H1 (cell line): ENCODE measurements at regions not wholly inside any gene's neighbourhood (a gene's known extent, or its start where the extent isn't known, plus 50 kb on each side); places are given as distances from the start of the nearest gene placed in this dataset.

Experiments
- CTCF ChIA-PET: fragments of 300-600 bp; sonication (Branson Sonifier 250); formaldehyde crosslinking; loops from one replicate; lab custom pipeline; 2021; ENCODE audit not compliant: partially characterized antibody; lab: Charles Lee
- POLR2A ChIA-PET: fragments of 300-600 bp; sonication (Branson Sonifier 250); formaldehyde crosslinking; loops from one replicate; lab custom pipeline; 2021; ENCODE audit warnings: inconsistent platforms; ENCODE audit not compliant: partially characterized antibody; lab: Charles Lee
- DNase-seq, 2 experiments: peaks; one replicate each; pipeline versions ENCODE4 v3.0.0 to v3.0.0-alpha.2; 2010 to 2022; ENCODE audit warnings: low spot score in 2 of 2, low read depth in 1 of 2, mixed read lengths in 1 of 2
- FAIRE-seq: peaks from 2 replicates; lab custom pipeline; 2011; peaks lifted over from hg19 to GRCh38; lab: Jason Lieb, UNC
- H2AFZ ChIP-seq: 2 replicates; pipeline ENCODE4 v1.8.1; 2012; ENCODE audit warnings: low read length, inconsistent platforms
- H2AK5ac ChIP-seq: 2 replicates; pipeline ENCODE4 v1.6.1; 2013; ENCODE audit warnings: low read depth, low read length
- H2BK120ac ChIP-seq: replicated peaks from 2 replicates; pipeline ENCODE3; 2013; ENCODE audit warnings: low read depth, low read length, inconsistent platforms
- H2BK12ac ChIP-seq: 2 replicates; pipeline ENCODE4 v1.6.1; 2013; ENCODE audit warnings: low read depth, low read length
- H2BK15ac ChIP-seq: 2 replicates; pipeline ENCODE4 v1.6.1; 2013; ENCODE audit warnings: low read length
- H2BK20ac ChIP-seq: 2 replicates; pipeline ENCODE4 v1.6.1; 2013; ENCODE audit warnings: low read length
- H2BK5ac ChIP-seq: 2 replicates; pipeline ENCODE4 v1.6.1; 2013; ENCODE audit warnings: low read depth, low read length
- H3K14ac ChIP-seq: 2 replicates; pipeline ENCODE4 v1.6.1; 2013; ENCODE audit warnings: inconsistent platforms; ENCODE audit not compliant: insufficient read length
- H3K18ac ChIP-seq: 2 replicates; pipeline ENCODE4 v1.6.1; 2013; ENCODE audit warnings: low read length; ENCODE audit errors: extremely low read depth
- H3K23ac ChIP-seq: 2 replicates; pipeline ENCODE4 v1.6.1; 2013; ENCODE audit warnings: inconsistent platforms; ENCODE audit not compliant: insufficient read length
- H3K23me2 ChIP-seq: 2 replicates; pipeline ENCODE4 v1.6.1; 2013; ENCODE audit warnings: low read depth, low read length
- H3K27ac ChIP-seq: 2 replicates; pipeline ENCODE4 v1.6.1; 2011; ENCODE audit warnings: low read depth, low read length, inconsistent platforms
- H3K27me3 ChIP-seq, 4 experiments: replicated peaks in 1 of 4; 1 replicate in 1 of 4; 2 replicates in 3 of 4; pipeline versions ENCODE4 v1.6.1 to v1.8.1; 2011 to 2013; ENCODE audit warnings: low read length in 3 of 4, mild to moderate bottlenecking in 3 of 4, inconsistent platforms in 2 of 4, mixed read lengths in 2 of 4, moderate library complexity in 1 of 4; ENCODE audit not compliant: control insufficient read depth in 3 of 4, insufficient read depth in 3 of 4; ENCODE audit errors: extremely low read depth in 1 of 4
- H3K36me3 ChIP-seq, 4 experiments: 2 replicates each; pipeline versions ENCODE4 v1.6.1 to v1.8.1; 2011 to 2013; ENCODE audit warnings: mild to moderate bottlenecking in 4 of 4, low read length in 3 of 4, moderate library complexity in 2 of 4, control low read depth in 1 of 4, inconsistent platforms in 1 of 4; ENCODE audit not compliant: insufficient read depth in 4 of 4, control insufficient read depth in 2 of 4
- H3K4ac ChIP-seq: replicated peaks from 2 replicates; pipeline ENCODE3; 2013; ENCODE audit warnings: low read length, low read depth, mixed read lengths, inconsistent platforms; ENCODE audit not compliant: insufficient read length
- H3K4me1 ChIP-seq, 4 experiments: replicated peaks in 1 of 4; 1 replicate in 1 of 4; 2 replicates in 3 of 4; pipeline versions ENCODE4 v1.6.1 to v1.8.1; 2011 to 2013; ENCODE audit warnings: low read length in 3 of 4, inconsistent platforms in 2 of 4, mixed read lengths in 1 of 4; ENCODE audit not compliant: insufficient read depth in 4 of 4, control insufficient read depth in 3 of 4
- H3K4me2 ChIP-seq, 2 experiments: 2 replicates each; pipeline versions ENCODE4 v1.6.1 to v1.8.1; 2011 to 2013; ENCODE audit warnings: low read depth in 2 of 2, low read length in 2 of 2, control low read depth in 1 of 2, inconsistent platforms in 1 of 2, mild to moderate bottlenecking in 1 of 2; ENCODE audit not compliant: insufficient read depth in 1 of 2
- H3K4me3 ChIP-seq, 4 experiments: fragments of 200-600, 300-600 bp in 1 of 4; sonication (generic), shearing (Covaris generic), sonication (Bioruptor Twin) in 1 of 4; 2 replicates each; pipeline versions ENCODE4 v1.5.1 to v1.8.1; 2011 to 2016; ENCODE audit warnings: low read length in 4 of 4, low read depth in 3 of 4, control low read depth in 2 of 4, inconsistent platforms in 2 of 4, mild to moderate bottlenecking in 2 of 4, mixed read lengths in 1 of 4, moderate library complexity in 1 of 4; ENCODE audit not compliant: insufficient read depth in 2 of 4; ENCODE audit errors: extremely low read depth in 1 of 4
- H3K56ac ChIP-seq: replicated peaks from 2 replicates; pipeline ENCODE3; 2013; ENCODE audit warnings: low read depth, mild to moderate bottlenecking, mixed read lengths, low read length, inconsistent platforms; ENCODE audit not compliant: insufficient read length
- H3K79me1 ChIP-seq: 2 replicates; pipeline ENCODE4 v1.6.1; 2013; ENCODE audit warnings: low read depth, low read length, control low read depth
- H3K79me2 ChIP-seq, 2 experiments: 2 replicates each; pipeline versions ENCODE4 v1.6.1 to v1.8.1; 2012 to 2013; ENCODE audit warnings: low read length in 2 of 2, mild to moderate bottlenecking in 2 of 2, inconsistent platforms in 1 of 2; ENCODE audit not compliant: insufficient read depth in 2 of 2, control insufficient read depth in 1 of 2
- H3K9ac ChIP-seq, 4 experiments: replicated peaks in 1 of 4; 1 replicate in 1 of 4; 2 replicates in 3 of 4; pipeline versions ENCODE4 v1.6.1 to v1.8.1; 2011 to 2013; ENCODE audit warnings: low read depth in 3 of 4, low read length in 3 of 4, control low read depth in 2 of 4, mild to moderate bottlenecking in 2 of 4, moderate library complexity in 2 of 4, inconsistent platforms in 1 of 4; ENCODE audit errors: extremely low read depth in 1 of 4
- H3K9me3 ChIP-seq, 2 experiments: 2 replicates each; pipeline versions ENCODE4 v1.6.1 to v1.8.1; 2012 to 2013; ENCODE audit warnings: mild to moderate bottlenecking in 2 of 2, moderate library complexity in 2 of 2, control low read depth in 1 of 2, inconsistent platforms in 1 of 2, low read depth in 1 of 2, low read length in 1 of 2, mixed read lengths in 1 of 2; ENCODE audit not compliant: insufficient read depth in 2 of 2
- H4K20me1 ChIP-seq, 2 experiments: replicated peaks in 1 of 2; 2 replicates each; pipeline versions ENCODE3 to v1.8.1; 2011 to 2013; ENCODE audit warnings: inconsistent platforms in 2 of 2, low read length in 2 of 2, mild to moderate bottlenecking in 1 of 2; ENCODE audit not compliant: insufficient read depth in 2 of 2, control insufficient read depth in 1 of 2
- H4K5ac ChIP-seq: 2 replicates; pipeline ENCODE4 v1.6.1; 2013; ENCODE audit warnings: low read length, low read depth, mixed read lengths, inconsistent platforms; ENCODE audit not compliant: insufficient read length
- H4K8ac ChIP-seq: 2 replicates; pipeline ENCODE4 v1.8.0; 2013; ENCODE audit warnings: mild to moderate bottlenecking, moderate library complexity, low read length, inconsistent platforms; ENCODE audit not compliant: insufficient read depth; ENCODE audit errors: extremely low read depth
- H4K91ac ChIP-seq: replicated peaks from 2 replicates; pipeline ENCODE3; 2013; ENCODE audit warnings: low read length, mixed read lengths, inconsistent platforms; ENCODE audit not compliant: insufficient read length
- BRCA1 ChIP-seq: IDR thresholded peaks from 2 replicates; pipeline ENCODE4 v1.6.1; 2012; ENCODE audit warnings: low read depth, low read length, improper control_type of control experiment
- CBX8 ChIP-seq: fragments of 300-800, 300-1000 bp; sonication (generic); IDR thresholded peaks from 2 replicates; pipeline ENCODE4 v1.7.1; 2016; ENCODE audit warnings: low read depth, low read length, borderline replicate concordance
- CTBP2 ChIP-seq: IDR thresholded peaks from 2 replicates; pipeline ENCODE4 v1.7.0; 2011; ENCODE audit warnings: borderline replicate concordance, mild to moderate bottlenecking, moderate library complexity, mixed read lengths, low read length; ENCODE audit not compliant: insufficient read depth, insufficient read length
- EP300 ChIP-seq, 2 experiments: IDR thresholded peaks; 1 replicate in 1 of 2; 2 replicates in 1 of 2; pipeline ENCODE4 v1.6.1; 2011 to 2012; ENCODE audit warnings: low read depth in 2 of 2, low read length in 2 of 2, mild to moderate bottlenecking in 2 of 2, borderline replicate concordance in 1 of 2, inconsistent platforms in 1 of 2, moderate library complexity in 1 of 2
- KDM1A ChIP-seq: fragments of 200-600, 300-600 bp; sonication (generic); IDR thresholded peaks from 2 replicates; pipeline ENCODE4 v1.7.1; 2016; ENCODE audit warnings: mild to moderate bottlenecking, low read length, borderline replicate concordance
- KDM4A ChIP-seq: IDR thresholded peaks from one replicate; pipeline ENCODE4 v1.7.1; 2012; ENCODE audit warnings: low read depth, mild to moderate bottlenecking, moderate library complexity, low read length, inconsistent platforms; ENCODE audit not compliant: severe bottlenecking
- MAX ChIP-seq: IDR thresholded peaks from 2 replicates; pipeline ENCODE4 v1.6.1; 2012; ENCODE audit warnings: inconsistent platforms
- POLR2AphosphoS5 ChIP-seq: IDR thresholded peaks from 2 replicates; pipeline ENCODE4 v1.6.1; 2011; ENCODE audit warnings: low read depth, low read length
- POU5F1 ChIP-seq: IDR thresholded peaks from 2 replicates; pipeline ENCODE4 v1.6.1; 2011; ENCODE audit warnings: low read depth, mild to moderate bottlenecking, low read length, moderate library complexity
- RNF2 ChIP-seq: fragments of 200-900, 300-1000 bp; sonication (generic); IDR thresholded peaks from 2 replicates; pipeline ENCODE4 v1.7.1; 2016; ENCODE audit warnings: borderline replicate concordance, low read depth, mild to moderate bottlenecking, antibody characterized with exemption, low read length; ENCODE audit not compliant: poor library complexity, severe bottlenecking; ENCODE audit errors: missing control alignments
- SIN3A ChIP-seq, 2 experiments: IDR thresholded peaks in 1 of 2; conservative IDR thresholded peaks in 1 of 2; 2 replicates each; pipeline ENCODE4 v1.6.1; 2011 to 2012; ENCODE audit warnings: low read length in 2 of 2, improper control_type of control experiment in 1 of 2, low read depth in 1 of 2, mild to moderate bottlenecking in 1 of 2
- SP1 ChIP-seq: IDR thresholded peaks from 2 replicates; pipeline ENCODE4 v1.6.1; 2011; ENCODE audit warnings: low read depth, low read length
- SP2 ChIP-seq: IDR thresholded peaks from 2 replicates; pipeline ENCODE4 v1.6.1; 2012; ENCODE audit warnings: mild to moderate bottlenecking, low read length, inconsistent platforms
- TAF1 ChIP-seq: IDR thresholded peaks from 2 replicates; pipeline ENCODE4 v1.6.1; 2011; ENCODE audit warnings: mild to moderate bottlenecking, low read depth, low read length
- WGBS, 2 experiments: shearing (Covaris generic) in 1 of 2; methylation state at CpG; one replicate each; pipeline versions ENCODE4 v1.1.6 to v1.1.7; 2013 to 2015; ENCODE audit warnings: low lambda C conversion rate in 2 of 2, mixed read lengths in 2 of 2, inconsistent platforms in 1 of 2, low coverage in 1 of 2, missing lambda C conversion rate in 1 of 2; ENCODE audit not compliant: insufficient replicate concordance in 2 of 2, insufficient coverage in 1 of 2, insufficient read length in 1 of 2; ENCODE audit errors: extremely low coverage in 1 of 2, missing lambda C conversion rate in 1 of 2; 5-methylcytosine and 5-hydroxymethylcytosine counted together

- no peak overlapping the region for H3K27ac ChIP-seq
These were observed 336.9 kb downstream of the CBLN2 start for GRCh38 chr18:72207280-72207679.

More at GRCh38 chr18:72207280-72207679, 336.9 kb downstream of the CBLN2 start:
- H2AK5ac ChIP-seq, result no peak overlapping the region
- WGBS, 2 experiments, result 97% methylated on average over 6 of the region's 6 CpGs; no CpG with 5 or more reads in 1 of the 2 experiments
- no peaks in the 10 kb centered on the region; a peak in 1 of 4 replicates for H3K79me2 ChIP-seq
- H3K4me3 ChIP-seq, result no peak overlapping the region
- H3K4me1 ChIP-seq, result no peaks in the 10 kb centered on the region
- ChIA-PET POLR2A (no interaction called here), CTCF (interaction anchor here (0.6 kb wide), 1 partner anchor 1037 kb away, joined by 3 read pairs; no protein-coding TSS in a partner anchor)
- no peak overlapping the region for H2BK12ac ChIP-seq
- H3K14ac ChIP-seq, result no peak overlapping the region
- H3K36me3 ChIP-seq, result peaks cover 0 to 5% (median 0%) of the 10 kb centered on the region in 4 experiments; a peak in 1 of 8 replicates
- no peak overlapping the region for H3K9ac ChIP-seq
- no peak overlapping the region for H4K8ac ChIP-seq
- H3K27me3 ChIP-seq, result no peaks in the 10 kb centered on the region
- no peak overlapping the region for H4K91ac ChIP-seq
- no peak overlapping the region for H3K4ac ChIP-seq
- H3K9me3 ChIP-seq, result peaks cover 44 to 49% of the 10 kb centered on the region in 2 experiments
- H2BK15ac ChIP-seq, result no peak overlapping the region
- no peak overlapping the region for H4K5ac ChIP-seq
- H3K23me2 ChIP-seq, result no peaks in the 10 kb centered on the region
- no peak overlapping the region for H2BK120ac ChIP-seq
- no peak overlapping the region for H2BK20ac ChIP-seq
- H3K18ac ChIP-seq, result no peak overlapping the region
- H3K79me1 ChIP-seq, result no peaks in the 10 kb centered on the region
- FAIRE-seq (no peak), DNase-seq (no peak)
- no peaks in the 10 kb centered on the region for H4K20me1 ChIP-seq
- no peak overlapping the region for H3K56ac ChIP-seq
- no peak overlapping the region for H3K4me2 ChIP-seq
- H3K23ac ChIP-seq, result no peak overlapping the region
- no peak overlapping the region for H2BK5ac ChIP-seq
- no peak overlapping the region for H2AFZ ChIP-seq
- TF ChIP-seq TAF1 (no peak), CBX8 (no peak), RNF2 (no peak), SP1 (no peak), SP2 (no peak), BRCA1 (no peak), EP300 (IDR thresholded peaks at IDR 0.05; ENCODE audit: borderline replicate concordance in 1 of 2, low read depth in 2 of 2, low read length in 2 of 2) (no peak), POU5F1 (no peak), POLR2AphosphoS5 (no peak), KDM4A (no peak), CTBP2 (no peak), SIN3A (conservative IDR thresholded peaks at IDR 0.05 in 1 of 2, IDR thresholded peaks at IDR 0.05 in 1 of 2; ENCODE audit: low read depth in 1 of 2, low read length in 2 of 2) (no peak), MAX (no peak), KDM1A (no peak)
